Transverse colon (tissue), 4 donors: ENCODE measurements at regions not wholly inside any gene's neighbourhood (a gene's known extent, or its start where the extent isn't known, plus 50 kb on each side); places are given as distances from the start of the nearest gene placed in this dataset.

Experiments used
- DNase-seq: peaks from one replicate; pipeline ENCODE4 v3.0.0-alpha.2; 2019
- H3K27ac ChIP-seq, 4 donors: fragments of 200-600 bp; sonication (generic); 2 replicates each; pipeline ENCODE4 v1.5.1; 2016 to 2018; ENCODE audit warnings: inconsistent platforms in 4 of 4
- H3K27me3 ChIP-seq: fragments of 200-600 bp; sonication (generic); 2 replicates; pipeline ENCODE4 v1.5.1; 2017; ENCODE audit warnings: inconsistent platforms
- H3K36me3 ChIP-seq, 4 donors: fragments of 200-600 bp; sonication (generic); 2 replicates each; pipeline ENCODE4 v1.5.1; 2017 to 2019; ENCODE audit warnings: inconsistent platforms in 4 of 4
- H3K4me1 ChIP-seq, 4 donors: fragments of 200-600 bp; sonication (generic); 2 replicates each; pipeline ENCODE4 v1.5.1; 2017 to 2020; ENCODE audit warnings: inconsistent platforms in 4 of 4
- H3K4me3 ChIP-seq, 4 donors: fragments of 200-600 bp; sonication (generic); 1 replicate in 1 of 4; 2 replicates in 3 of 4; pipeline versions ENCODE4 v1.5.1 to v1.6.1; 2017 to 2019; ENCODE audit warnings: inconsistent platforms in 4 of 4
- H3K9me3 ChIP-seq, 2 donors: fragments of 200-600 bp; sonication (generic); 2 replicates each; pipeline ENCODE4 v1.5.1; 2017 to 2019; ENCODE audit warnings: inconsistent platforms in 2 of 2
- EP300 ChIP-seq: sonication (generic); formaldehyde crosslinking; IDR thresholded peaks from one replicate; pipeline ENCODE4 v1.6.1; 2017; ENCODE audit warnings: antibody characterized with exemption, low read depth
- POLR2A ChIP-seq: fragments of 450-650 bp; IDR thresholded peaks from one replicate; pipeline ENCODE4 v1.6.1; 2016; ENCODE audit warnings: antibody characterized with exemption, mild to moderate bottlenecking, moderate library complexity
- POLR2AphosphoS5 ChIP-seq, 3 donors: sonication (generic); formaldehyde crosslinking; IDR thresholded peaks; one replicate each; pipeline ENCODE4 v1.6.1; 2016; ENCODE audit warnings: antibody characterized with exemption in 3 of 3
- WGBS, 2 donors: methylation state at CpG; one replicate each; pipeline ENCODE4 v1.1.5; 2018; ENCODE audit warnings: low coverage in 1 of 2; 5-methylcytosine and 5-hydroxymethylcytosine counted together
- in situ Hi-C, 4 donors: fragments of 200-750 bp; cut with MboI; loops; one replicate each; pipeline versions ENCODE4 v1.15.0 to v1.15.1; 2017; ENCODE audit warnings: low sequenced_read_pairs in 3 of 4, low pct_ligation_motif_present in 1 of 4, low pct_unique_long_range_greater_than_20kb in 1 of 4
- intact Hi-C: fragments of 100-400 bp; cut with DNase I; formaldehyde crosslinking; loops from one replicate; pipeline ENCODE4 v1.15.1; 2023; ENCODE audit warnings: low total_unique reads
- TF ChIP-seq, protein P1 (sequence below), 5 experiments: fragments of 200-600 bp in 3 of 5; fragments of 450-650 bp in 2 of 5; sonication (generic) in 3 of 5; IDR thresholded peaks; 1 replicate in 2 of 5; 2 replicates in 3 of 5; pipeline ENCODE4 v1.5.1; 2016 to 2017; ENCODE audit warnings: antibody characterized with exemption in 5 of 5, inconsistent platforms in 3 of 5, mild to moderate bottlenecking in 2 of 5, moderate library complexity in 1 of 5

DNA sequence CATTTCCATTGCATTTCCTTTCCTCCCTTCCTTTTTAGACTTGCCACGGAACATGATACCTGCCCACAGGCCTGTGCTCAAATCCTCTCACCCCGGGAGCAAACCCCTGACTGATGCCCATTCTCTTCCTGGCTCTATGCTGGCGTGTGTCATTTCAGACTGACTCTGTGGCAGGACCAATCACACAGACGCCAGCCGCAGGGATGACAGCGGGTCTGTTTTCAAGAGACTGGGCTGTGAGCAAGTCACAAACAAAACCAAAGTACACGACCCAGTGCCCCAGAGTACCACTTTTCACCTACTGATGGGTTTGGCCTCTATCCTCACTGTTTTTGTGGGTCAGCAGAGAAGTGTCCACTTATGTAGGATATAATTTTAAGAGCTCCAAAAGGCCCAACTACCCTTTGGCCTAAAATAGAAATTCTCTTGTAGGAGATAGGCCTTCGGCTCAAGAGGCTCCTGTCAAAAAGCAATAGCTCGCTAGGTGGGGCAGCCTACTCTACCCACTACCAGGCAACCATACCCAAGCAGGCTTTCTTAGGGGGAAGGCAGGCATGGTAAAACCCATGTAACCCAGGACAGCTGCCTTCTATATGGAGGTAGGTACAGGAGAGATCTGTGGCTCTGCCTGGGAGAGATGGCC lies 215.7 kb downstream of the CDC5L start:
- Histone ChIP-seq H3K4me1 (no peaks in the 10 kb centered on the region), H3K4me3 (no peak overlapping the region), H3K36me3 (no peaks in the 10 kb centered on the region), H3K27me3 (no peaks in the 10 kb centered on the region), H3K9me3 (no peaks in the 10 kb centered on the region), H3K27ac (no peak overlapping the region)
- 90 to 92% methylated on average over 6 to 9 of the region's 9 CpGs for WGBS, 2 donors
- DNase-seq: no peak
- in situ Hi-C loops: no loop called here
- no peak for TF ChIP-seq POLR2A
- TF ChIP-seq EP300: no peak
- TF ChIP-seq, protein P1, sequence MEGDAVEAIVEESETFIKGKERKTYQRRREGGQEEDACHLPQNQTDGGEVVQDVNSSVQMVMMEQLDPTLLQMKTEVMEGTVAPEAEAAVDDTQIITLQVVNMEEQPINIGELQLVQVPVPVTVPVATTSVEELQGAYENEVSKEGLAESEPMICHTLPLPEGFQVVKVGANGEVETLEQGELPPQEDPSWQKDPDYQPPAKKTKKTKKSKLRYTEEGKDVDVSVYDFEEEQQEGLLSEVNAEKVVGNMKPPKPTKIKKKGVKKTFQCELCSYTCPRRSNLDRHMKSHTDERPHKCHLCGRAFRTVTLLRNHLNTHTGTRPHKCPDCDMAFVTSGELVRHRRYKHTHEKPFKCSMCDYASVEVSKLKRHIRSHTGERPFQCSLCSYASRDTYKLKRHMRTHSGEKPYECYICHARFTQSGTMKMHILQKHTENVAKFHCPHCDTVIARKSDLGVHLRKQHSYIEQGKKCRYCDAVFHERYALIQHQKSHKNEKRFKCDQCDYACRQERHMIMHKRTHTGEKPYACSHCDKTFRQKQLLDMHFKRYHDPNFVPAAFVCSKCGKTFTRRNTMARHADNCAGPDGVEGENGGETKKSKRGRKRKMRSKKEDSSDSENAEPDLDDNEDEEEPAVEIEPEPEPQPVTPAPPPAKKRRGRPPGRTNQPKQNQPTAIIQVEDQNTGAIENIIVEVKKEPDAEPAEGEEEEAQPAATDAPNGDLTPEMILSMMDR (IDR thresholded peaks at IDR 0.05): no peak
- no peak for TF ChIP-seq POLR2AphosphoS5 (IDR thresholded peaks at IDR 0.05)
- intact Hi-C loops: no loop called here

GRCh38 chr6:44606504-44606903 lies 219.0 kb downstream of the CDC5L start:
- Histone ChIP-seq H3K4me3 (no peak overlapping the region), H3K9me3 (no peaks in the 10 kb centered on the region), H3K36me3 (no peaks in the 10 kb centered on the region), H3K27ac (no peak overlapping the region), H3K27me3 (no peaks in the 10 kb centered on the region), H3K4me1 (no peaks in the 10 kb centered on the region)
- WGBS, 2 donors: 87 to 89% methylated on average over 3 to 8 of the region's 8 CpGs
- in situ Hi-C loops: no loop called here
- intact Hi-C loops: no loop called here
- DNase-seq: no peak
- TF ChIP-seq POLR2AphosphoS5 (IDR thresholded peaks at IDR 0.05) (no peak), POLR2A (no peak), EP300 (no peak)
- TF ChIP-seq, protein P1 (IDR thresholded peaks at IDR 0.05): no peak

- intact Hi-C loops: no loop called here
- Histone ChIP-seq H3K4me1 (no peaks in the 10 kb centered on the region), H3K9me3 (no peaks in the 10 kb centered on the region), H3K27me3 (no peaks in the 10 kb centered on the region), H3K36me3 (no peaks in the 10 kb centered on the region), H3K27ac (no peak overlapping the region), H3K4me3 (no peak overlapping the region)
- TF ChIP-seq POLR2AphosphoS5 (IDR thresholded peaks at IDR 0.05) (no peak), EP300 (no peak), POLR2A (no peak)
- TF ChIP-seq, protein P1 (IDR thresholded peaks at IDR 0.05): no peak
- in situ Hi-C loops: no loop called here
- DNase-seq: no peak
- WGBS, 2 donors: 94% methylated on average over 6 of the region's 6 CpGs; no CpG with 5 or more reads in 1 of the 2 donors
Observed at GRCh38 chr6:44606976-44607375, 219.5 kb downstream of the CDC5L start.

- in situ Hi-C loops: no loop called here
- Histone ChIP-seq H3K4me1 (no peaks in the 10 kb centered on the region), H3K27me3 (no peaks in the 10 kb centered on the region), H3K4me3 (no peak overlapping the region), H3K36me3 (no peaks in the 10 kb centered on the region), H3K27ac (no peak overlapping the region), H3K9me3 (no peaks in the 10 kb centered on the region)
- DNase-seq: no peak
- intact Hi-C loops: no loop called here
- 80 to 95% methylated on average over 2 to 4 of the region's 4 CpGs for WGBS, 2 donors
- TF ChIP-seq POLR2AphosphoS5 (IDR thresholded peaks at IDR 0.05) (no peak), EP300 (no peak), POLR2A (no peak)
- TF ChIP-seq, protein P1 (IDR thresholded peaks at IDR 0.05): no peak
Observed at GRCh38 chr6:44608175-44608574, 220.7 kb downstream of the CDC5L start.
